Activated CD4-positive, alpha-beta T cell treated with anti-CD3 and anti-CD28 coated beads, Interleukin-2, amount 50 U/mL, for 24 hours (primary cell): ENCODE measurements at regions not wholly inside any gene's neighbourhood (a gene's known extent, or its start where the extent isn't known, plus 50 kb on each side); places are given as distances from the start of the nearest gene placed in this dataset.

Experiments used
- DNase-seq, 2 donors: peaks; one replicate each; pipeline ENCODE4 v3.0.0-alpha.2; 2020; ENCODE audit warnings: low read depth in 1 of 2, low spot score in 1 of 2

DNA sequence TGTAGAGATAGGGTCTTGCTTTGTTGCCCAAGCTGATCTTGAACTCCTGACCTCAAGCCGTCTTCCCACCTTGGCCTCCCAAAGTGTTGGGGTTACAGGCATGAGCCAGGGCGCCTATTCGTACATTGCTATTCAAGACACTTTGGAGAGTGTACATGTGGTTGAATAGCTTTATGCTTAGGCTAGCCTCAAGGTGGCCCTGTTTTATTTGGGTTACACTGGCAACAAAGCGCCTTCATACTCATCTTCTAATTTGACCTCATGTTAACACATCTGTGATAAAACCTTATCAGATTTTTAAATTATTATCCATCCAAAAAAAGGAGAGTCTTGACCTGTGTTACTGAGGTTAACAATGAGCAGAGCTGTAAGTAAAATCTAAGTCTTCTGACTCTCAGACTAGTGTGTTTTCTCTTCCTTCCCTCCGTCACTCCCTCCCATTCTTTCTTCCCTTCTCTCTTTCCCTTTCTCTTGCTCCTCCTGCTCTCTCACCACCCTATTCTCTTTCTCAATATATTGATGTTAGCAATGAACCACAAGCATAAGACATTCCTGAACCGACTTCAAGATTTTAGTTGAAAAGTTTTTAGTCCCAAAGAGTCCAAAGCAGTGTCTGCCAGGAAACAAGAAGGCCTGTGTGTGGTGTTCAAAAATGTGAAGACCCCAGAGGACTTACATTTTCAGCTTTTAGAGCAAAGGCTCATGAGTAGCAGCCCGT is 603.7 kb upstream of the CFAP20DC start:
- no peak for DNase-seq

DNA sequence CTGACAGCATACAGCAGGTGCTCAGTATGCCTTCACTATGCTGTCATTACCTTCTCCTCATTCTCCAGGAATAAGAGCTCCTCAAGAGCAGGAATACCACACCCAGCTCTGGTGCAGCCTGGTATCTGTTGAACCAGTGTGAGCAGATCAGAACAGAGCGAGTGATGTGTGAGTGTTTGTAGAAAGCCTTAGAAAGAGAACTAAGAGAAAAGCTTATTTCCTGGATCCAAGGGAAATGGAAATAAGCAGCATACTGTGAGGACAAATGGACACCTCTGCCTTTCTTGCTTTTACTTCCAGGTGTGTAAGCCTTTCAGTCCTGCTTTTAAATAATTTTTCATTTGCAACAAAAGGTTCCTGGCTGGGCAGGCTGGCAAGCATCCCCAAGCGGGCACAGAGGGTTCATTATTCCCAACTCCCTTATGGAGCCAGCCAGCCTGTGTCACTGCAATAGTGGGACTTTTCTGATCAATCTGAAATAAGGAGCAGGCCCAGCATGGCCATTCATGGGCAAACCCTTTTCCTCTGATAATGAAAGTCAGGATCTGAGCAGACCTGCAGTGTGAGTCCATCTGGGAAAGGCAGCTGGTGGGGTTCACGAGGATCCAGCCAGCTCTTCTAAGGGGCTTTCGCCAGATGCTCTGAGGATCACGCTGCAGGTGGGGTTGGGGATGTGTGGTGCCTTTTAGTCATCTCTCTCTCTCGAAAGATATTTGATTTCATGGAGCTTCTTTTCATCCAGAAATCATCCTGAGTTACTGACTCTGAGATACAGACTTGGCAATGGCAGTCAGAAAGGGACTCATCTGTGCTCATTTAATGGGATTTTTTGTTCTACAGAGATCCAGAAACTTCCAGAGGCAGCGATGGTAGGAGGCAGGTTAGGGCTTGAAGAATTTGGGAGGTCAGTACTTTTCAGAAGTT is 594.9 kb upstream of the CFAP20DC start:
- no peak for DNase-seq

DNA sequence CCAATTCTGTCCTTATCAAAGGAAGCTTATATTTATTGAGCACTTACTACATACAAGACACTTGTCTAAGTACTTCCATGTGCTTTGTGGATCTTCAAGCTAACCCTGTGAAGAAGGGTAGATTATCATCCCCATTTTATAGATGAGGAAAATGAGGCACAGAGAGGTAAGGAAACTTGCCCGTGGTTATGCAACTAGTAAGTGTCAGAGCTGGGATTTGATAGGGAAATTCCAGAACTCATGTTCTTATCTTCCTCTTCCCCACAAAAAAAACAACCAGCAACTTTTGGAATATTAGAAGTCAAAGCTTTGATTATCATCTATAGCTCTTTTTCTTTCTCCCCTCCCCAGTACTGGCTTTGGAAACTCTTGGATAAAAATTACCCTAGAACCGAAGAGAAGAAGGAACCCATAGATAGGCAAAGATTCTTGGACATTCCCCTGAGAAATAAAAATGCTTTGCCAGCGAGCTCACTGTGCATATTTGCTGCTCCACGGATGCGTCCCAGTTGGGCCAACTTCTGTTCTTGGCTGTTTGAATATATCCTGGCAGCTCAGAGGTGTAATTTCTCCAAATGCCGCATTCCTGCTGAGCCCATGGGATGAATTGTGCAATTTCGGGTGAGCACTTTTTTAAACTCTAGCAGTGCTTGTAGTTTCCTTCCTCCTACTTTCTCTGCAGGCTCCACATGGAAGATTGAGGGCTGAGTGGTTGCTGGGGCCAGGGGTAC is 591.5 kb upstream of the CFAP20DC start:
- no peak for DNase-seq

DNA sequence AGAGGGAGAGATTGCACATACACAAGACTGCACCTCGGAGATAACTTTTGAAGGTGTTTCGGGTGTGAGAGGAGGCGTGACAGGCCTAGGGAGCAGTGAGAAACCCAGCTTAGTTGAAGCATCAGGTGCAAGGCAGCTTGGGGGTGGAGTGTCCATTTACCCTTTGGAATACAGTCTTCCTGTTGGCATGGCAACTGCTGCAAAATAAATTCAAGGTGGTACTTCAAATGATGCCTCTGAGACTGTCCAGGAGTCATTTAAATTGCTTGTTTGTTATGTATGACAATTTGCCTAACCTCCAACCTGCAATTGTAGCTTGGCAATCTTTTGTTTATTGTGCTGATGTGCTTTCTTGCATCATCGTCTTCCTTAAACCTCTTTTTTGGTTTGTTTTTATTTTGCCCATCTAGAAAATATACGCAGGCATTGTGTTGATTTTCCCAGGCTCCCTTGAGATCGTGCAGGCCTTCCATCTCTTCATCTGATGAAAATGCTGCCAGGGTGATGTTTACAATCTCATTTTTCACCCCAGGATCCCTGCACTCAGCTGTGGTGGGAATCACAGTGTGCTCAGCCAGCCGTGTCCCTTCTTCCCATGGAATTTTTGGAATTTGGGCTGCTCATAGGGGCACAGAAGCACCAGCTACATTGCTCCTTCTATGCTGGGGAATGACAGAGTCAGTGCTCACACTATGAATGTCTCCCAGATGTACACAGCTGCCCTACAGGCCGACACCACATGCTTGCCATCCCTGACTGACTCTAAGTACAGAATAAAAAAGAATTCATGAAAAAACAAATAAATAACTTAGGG is 583.1 kb upstream of the CFAP20DC start:
- no peak for DNase-seq

DNA sequence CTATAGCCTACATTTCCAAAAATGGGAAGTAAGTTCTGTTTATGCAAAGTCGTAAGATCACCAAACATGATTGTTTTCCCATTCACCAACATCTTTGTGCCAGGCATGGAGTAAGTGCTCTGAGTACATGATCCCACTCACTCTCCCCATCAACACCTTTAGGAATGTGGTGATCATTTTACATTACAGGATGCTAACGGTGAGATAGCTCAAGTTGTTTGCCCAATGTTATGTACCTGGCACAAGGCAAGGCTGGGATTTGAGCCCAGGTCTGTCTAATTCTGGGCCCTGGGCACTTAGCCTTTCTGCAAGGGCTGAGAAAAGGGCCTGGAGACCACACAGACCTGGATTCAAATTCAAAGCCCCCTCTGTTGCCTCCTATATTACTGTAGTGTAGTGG is 581.7 kb upstream of the CFAP20DC start:
- no peak for DNase-seq

DNA sequence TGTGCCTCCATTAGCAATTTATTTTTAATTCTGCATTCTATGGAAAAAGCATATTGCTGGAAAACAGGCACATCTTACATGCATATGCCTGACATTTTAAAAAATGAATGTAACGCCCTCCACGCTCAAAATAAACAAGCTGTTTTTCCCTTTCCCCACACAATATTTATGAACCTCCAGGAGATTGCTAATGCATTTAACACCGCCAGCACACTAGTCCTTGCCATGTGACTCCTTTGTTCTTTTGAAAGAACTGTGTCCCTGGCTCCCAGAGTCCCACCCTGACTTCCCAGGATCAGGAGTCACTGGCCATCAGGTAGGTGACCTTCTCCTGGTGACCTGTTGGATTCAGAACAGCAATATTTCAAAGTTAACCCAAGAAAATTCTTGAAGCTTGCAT is 571.2 kb upstream of the CFAP20DC start:
- no peak for DNase-seq

DNA sequence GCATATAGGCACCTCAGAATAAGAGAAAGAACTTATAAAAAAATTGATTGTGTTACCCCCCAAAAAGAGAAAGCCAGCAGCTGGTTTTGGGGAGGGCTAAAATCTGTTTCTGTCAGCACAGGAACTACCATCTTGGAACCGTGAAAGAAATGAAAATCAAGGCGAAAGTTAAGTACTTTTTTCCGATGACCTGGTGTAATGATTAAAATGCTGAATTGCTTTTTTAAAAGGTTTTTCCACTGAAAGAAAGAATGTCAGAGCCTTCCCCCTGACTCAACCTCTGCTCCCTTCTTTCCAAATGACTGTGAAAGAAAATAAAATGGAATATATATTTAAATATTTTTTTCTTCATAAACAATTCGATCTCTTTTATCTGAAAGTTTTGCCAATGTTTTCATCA is 570.5 kb upstream of the CFAP20DC start:
- DNase-seq: no peak

DNA sequence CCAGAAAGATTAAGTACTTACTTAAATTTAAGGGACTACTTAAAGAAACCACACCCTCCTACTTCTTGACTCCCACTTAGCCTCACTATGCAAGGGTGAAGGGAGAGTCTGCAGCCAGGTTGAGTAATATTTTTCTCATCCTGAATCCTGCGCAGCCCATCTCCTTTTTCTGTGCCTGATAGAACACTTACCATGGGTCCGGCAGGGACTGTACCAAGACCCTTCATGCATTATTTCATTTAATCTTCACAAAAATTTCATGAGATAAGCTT is 562.6 kb upstream of the CFAP20DC start:
- no peak for DNase-seq

DNA sequence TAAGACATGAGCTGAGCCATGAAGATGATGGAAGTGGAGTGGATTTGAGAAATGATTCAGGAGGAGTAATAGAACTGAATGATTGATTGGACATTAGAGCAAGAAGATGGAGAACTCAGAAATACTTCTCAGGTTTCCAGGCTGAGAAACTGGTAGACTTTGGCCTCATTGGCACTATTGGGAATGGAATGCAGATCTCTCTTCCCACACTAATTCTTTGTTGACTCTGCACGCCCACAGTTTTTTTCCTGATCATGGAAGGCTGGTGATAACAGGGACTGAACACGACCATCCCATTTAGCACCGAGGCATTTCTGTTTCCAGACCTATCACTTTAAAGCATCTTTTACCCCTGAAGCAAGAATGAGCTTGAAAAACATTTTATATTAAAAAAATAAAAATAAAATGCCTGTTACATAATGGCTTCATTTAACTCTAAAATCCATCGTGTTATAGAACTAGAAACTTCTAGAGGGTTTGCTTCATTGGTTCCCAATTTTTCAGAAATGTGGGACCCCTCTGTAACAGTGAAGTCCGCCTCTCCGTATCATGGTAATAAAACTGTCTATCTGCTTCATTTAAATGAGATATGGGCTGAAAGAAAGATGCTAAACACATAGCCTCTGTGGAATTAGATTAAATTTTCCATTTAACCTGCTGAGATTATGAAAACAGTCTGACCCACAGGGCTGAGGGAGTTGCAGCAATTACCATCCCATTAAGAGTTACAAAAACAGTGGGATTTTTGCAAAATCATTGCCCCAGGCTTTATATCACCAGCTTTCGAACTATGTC is 562.0 kb upstream of the CFAP20DC start:
- DNase-seq: no peak

DNA sequence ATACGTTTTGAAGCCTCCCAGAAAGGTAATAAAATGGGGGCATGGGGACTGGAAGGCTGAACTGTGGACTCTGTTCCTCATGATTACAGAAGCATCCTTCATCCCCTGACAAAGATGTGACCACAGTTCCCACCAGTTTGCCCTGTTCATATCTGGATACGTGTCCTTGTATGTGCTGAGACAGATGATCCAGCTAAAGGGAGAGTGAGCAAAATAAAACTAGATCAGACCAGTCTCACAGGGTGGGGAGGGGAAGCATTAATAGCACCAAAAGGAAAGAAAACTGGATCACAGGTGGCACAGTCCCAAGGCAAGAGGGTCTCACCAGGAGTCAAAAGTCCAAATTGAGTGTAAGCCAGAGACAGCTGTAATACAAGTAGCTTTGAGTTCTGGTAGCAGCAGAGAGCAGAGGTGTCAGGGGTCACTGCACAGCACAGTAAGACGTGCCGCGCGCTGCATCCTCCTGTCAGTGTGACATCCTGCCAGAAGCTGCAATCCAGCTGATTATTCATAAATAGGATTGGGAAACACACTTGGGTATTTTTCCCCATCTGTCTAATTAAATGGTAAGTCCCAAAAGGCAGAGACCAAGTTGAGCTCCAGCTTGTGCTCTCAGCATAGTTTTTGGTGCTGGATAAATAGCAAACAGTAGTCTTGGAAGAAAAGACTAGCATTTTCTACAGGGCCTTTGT is 560.0 kb upstream of the CFAP20DC start:
- no peak for DNase-seq

DNA sequence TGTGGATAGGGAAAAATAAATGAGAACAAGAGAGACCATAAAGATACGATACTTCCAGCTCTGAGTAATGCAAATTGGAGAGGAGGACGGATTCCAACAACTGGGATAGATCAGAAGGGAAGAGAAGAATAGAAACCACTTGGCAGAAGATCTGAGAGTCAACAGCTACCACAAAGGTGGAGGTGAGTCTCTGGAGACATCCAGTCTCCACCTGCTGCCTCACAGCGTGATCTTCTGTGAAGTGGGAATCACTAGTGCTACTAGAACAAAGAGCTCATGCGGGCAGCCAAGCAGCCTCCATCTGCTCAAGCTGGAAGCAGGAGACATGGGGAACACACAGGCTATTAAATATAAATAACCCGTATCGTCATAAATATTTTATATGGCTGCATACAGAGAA is 558.5 kb upstream of the CFAP20DC start:
- DNase-seq: no peak

DNA sequence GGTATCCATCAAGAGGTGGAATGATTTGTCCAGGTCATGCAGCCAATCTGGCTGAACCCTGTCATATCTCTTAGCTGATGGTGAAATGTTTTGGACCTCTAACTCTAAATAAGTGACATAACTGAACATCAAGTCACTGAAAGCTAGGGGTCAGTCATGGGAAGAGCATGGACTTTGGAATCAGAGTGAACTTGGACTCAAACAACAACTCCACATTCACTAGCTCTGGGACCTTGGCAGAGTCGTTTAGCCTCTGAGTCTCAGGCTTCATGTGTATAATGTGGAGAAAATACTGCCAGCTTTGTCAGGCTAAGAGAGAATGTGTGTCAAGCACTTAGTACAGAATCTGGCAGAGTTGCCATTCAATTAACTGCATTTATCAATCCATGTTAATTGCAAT is 557.8 kb upstream of the CFAP20DC start:
- DNase-seq: no peak

DNA sequence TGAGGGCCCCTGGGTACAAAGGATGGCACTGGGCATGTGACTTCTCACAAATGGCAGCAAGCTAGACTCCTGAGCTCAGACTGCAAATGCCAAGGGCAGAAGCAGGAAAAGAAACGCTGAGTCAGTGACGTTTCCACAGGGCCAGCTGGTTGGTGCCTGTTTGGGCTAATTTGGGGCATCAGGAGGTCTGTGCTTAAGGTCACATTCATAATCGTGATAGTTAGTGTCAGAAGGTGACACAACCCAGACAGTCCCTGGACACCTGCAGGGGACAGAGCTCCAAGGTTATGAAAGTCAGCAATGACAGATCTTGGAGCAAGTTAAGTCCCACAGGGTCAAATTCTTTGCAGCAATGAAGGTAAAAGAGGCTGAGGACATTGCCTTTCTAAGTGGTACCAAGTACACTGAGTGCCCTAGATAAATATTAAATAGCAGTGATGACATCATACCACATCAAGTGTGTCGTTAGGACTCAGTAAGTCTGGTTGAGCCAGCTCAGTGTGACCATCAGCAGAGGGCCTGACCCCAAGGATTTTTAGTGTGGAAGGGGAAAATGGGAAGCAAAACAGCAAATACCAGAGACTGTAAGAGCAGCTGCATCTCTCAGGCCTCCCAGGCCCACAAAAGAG is 556.9 kb upstream of the CFAP20DC start:
- no peak for DNase-seq

DNA sequence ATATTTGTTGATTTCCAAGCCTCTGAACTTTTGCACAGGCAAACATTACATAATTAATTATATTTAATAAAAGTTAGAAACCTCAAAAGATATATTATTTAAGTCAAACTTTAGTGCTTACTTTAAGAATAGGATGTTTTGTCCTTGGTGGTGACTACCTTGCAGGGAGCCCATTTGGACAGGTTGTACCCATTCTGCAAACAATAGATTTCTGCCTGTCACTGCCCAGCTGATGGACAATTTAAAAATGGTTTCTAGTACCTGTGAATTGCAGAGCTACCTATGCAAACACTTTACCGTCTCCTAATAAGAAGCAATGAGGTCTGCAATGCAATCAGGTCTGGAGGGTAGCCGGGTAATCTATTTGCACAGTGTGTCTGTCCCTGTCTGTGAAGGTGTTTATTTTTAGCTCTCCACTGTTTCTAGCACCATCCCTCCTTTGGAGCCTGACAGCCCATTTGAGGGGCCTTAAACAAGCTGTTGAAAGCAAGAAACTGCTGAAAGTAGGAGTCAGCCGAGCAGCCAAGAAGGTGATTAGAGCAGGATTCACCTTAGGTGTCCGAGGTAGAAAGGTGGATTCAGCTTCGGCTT is 556.2 kb upstream of the CFAP20DC start:
- DNase-seq: no peak

DNA sequence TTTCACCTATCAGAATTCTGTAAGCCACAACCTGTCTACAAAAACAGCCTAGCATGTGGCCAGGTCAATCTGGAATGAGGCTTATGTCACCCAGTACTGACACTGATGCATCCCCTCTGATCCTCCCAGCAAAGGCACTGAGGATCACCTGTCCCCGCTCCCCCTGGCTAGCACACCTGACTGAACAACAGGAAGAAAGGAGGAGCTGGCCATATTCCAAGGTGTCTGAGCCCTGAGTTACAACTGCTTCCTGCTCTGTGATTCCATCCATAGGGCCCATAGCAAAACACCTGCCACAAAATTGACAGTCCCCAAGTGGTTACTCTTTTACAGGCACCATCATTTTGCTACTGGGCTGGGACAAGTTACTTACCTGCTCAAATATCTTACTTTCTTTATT is 555.5 kb upstream of the CFAP20DC start:
- DNase-seq: no peak

DNA sequence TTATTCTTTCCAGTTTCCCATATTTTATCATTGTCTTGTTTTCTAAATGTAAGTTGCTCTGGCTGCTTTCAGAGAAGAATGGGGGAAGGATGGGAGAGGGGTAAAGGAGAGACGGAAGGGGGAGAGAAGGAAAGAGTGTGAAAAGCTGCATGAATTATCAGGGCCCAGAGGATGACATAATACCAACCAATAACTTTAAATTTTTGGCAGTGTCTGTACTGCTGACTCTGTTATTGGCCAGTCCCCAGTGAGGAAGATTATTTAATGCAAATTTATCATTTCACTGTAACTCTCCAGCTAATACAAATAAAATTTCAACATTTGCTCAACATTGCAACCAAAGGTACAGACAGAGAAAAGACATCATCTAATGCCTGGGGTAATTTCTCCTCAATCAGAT is 551.7 kb upstream of the CFAP20DC start:
- no peak for DNase-seq

DNA sequence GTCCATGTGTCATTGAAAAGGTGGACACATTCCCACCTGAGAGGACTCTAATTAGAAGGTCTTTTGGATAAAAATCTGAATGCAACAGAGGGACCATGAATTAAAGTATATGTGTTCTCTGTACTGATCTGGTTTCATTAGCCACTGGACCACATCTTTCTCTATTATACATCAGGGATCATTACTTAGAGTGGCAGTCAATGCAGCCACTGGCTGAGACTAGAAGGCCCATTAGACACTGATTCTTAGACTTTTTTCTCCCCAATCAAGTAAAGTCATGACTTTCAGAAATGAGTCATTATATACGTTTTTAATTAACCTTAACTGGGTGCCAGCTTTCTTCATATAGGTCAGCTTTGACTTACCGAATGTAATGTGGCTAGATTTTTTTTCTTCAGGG is 550.8 kb upstream of the CFAP20DC start:
- no peak for DNase-seq

DNA sequence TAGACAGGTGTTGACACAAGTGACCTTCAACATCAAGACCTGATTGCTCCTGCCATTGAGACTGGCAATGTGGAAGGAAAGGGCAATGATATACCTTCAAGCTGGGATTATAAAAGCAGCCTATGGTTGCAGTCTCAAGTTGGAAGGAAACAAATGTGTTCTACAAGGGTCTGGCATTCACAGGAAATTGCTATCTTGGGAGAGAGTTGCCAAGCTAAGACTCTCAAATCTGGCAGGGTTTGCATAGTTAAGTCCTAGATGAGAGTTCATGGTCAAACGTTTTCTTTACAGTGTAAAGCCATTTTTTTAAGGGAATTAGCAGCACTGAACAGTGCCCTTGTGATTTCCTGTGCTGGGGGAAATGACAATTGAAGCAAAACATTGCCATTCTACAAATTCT is 546.9 kb upstream of the CFAP20DC start:
- DNase-seq: no peak

DNA sequence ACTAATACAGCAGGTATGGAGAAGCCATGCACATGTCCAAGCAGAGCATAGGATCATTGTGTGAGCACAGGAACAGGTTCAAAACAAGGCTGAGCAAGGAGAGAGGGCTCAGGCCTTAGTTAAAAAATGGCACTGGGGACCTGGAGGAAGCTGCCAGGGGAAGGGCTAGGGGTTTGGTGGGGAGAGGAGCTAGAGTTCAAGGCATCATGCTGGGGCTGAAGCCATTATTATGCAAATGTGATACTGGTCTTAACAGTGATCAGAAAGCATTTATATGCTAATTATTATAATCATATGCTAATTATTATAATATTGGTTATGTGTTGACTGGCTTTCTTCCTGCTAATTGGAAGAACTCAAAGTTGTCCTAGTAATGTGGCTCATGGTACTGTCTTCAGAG is 546.0 kb upstream of the CFAP20DC start:
- no peak for DNase-seq
